CD1c-positive myeloid dendritic cell (primary cell): ENCODE measurements at regions not wholly inside any gene's neighbourhood (a gene's known extent, or its start where the extent isn't known, plus 50 kb on each side); places are given as distances from the start of the nearest gene placed in this dataset.

Experiments used
- DNase-seq: peaks from one replicate; pipeline ENCODE4 v3.0.0-alpha.2; 2016; ENCODE audit errors: extremely low spot score

DNA sequence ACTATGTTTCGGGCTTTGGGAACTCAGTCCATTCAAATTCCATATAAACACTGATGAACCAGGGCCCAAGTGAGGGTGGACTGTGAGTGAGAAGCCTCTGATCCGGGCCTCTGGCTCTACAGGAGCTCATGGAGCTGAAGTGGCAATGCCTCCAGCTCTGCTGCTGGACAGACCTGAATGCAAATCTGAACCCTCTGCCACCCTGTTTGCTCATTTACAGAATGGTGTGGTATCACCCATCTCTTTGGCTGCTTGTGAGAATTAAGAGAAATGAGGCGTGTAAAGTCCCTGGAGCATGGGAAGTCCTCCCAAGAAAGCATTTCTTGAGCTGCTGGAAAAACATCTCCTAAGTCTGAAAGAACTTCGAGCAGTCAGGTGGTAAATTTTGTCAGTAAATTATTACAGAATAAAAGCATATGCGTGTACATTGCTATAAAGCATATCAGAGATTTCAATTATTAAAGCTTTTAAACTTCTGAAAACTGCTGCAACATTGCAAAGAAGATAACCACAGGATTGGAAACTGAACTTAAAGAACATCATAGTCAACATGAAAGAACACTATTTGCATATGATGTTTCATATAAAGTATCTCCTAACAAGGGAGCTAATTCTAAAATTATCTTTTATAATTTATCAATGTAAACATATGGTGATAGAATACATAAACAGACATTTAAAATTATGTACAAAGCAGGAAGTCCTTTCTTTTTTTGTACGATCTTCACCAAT is 369.0 kb downstream of the UQCRFS1 start:
- no peak for DNase-seq

DNA sequence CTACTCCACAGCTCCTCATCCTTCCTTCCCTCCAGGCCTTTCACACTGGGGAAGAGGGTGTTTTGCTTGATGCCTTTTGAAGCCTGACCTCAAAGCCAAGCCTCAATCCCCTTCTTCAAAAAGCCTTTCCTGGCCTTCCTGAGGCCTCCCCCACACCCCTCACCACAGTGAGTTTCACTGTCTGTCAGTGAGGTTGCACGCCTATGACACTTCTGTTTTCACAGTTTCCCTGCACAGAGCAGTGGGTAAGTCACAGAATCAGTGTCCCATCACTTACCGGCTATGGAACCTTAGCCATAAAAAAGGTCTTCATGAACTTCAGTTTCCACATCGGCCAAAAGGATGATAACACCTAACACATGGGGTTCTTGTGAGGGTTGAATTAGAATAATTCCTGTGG is 371.4 kb downstream of the UQCRFS1 start:
- DNase-seq = no peak

DNA sequence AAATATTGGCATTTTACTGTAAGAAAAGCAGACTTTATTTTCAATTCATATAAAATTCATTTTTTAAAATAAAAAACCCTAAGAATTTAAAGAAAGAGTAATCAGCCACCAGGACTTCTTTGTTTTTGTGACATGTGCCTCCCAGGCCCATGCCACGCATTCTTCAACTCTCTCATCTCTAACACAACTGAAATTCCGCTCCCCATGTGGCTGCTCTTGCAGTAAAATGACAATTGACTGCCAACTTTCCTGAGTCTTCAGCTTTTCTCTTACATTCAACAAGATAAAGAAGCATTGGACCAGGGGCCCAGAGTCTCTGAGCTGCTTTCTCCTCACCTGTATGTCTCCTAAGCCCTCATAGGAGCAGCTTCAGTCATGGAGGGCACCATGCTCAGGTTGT is 372.1 kb downstream of the UQCRFS1 start:
- DNase-seq = no peak

DNA sequence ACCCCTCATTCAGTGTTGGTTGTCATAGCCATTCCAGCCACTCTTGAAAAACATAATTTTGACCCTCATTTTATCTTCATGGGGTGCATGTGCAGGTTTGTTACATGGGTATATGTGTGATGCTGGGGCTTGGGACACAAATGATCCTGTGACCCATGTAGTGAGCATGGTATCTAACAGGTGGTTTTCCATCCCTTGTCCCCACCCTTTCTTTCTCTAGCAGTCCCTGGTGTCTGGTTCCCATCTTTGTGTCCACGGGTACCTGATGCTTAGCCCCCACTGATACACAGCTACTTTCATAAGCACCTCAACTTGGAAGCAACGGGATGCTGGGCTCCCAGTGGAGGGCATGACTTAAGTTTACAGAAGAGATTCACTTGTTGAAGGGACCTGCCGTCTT is 373.5 kb downstream of the UQCRFS1 start:
- DNase-seq = no peak

DNA sequence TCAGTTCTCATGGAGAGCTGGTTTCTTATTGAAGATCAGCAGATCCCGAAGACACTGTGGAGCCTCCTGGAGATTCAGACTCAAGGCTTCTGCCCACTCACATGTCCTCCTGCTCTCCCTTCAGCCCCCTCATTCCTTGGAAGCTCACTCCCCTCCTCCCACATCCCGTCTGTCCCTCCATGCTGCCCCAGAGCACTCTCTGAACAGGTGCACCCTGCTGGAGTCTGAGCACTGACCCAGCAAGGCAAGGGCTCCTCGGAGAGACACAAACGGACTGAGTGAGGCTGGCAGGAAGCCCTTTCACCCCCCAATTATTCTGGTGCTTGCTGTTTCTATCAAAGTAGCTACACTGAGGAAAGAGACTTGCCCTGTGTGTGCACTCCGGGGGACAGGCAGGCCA is 374.0 kb downstream of the UQCRFS1 start:
- no peak for DNase-seq

DNA sequence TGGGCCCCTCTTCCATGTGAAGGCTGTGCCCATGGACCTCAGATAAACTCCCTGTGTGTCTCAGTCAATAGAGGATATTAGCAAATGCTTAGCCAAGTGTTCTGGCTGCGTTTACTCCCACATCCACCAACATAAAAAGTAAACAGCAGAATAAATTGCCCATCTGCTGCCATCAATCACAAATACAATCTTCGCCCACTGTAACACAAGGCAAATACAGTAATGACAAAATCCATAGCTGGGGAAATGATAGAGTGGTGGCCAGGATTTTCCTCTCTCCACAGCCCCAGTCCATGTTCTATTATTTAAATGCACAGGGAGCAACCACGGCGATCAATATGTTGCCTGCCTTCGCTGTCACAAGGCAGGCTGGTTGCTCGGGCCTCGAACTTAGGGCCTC is 376.5 kb downstream of the UQCRFS1 start:
- no peak for DNase-seq

DNA sequence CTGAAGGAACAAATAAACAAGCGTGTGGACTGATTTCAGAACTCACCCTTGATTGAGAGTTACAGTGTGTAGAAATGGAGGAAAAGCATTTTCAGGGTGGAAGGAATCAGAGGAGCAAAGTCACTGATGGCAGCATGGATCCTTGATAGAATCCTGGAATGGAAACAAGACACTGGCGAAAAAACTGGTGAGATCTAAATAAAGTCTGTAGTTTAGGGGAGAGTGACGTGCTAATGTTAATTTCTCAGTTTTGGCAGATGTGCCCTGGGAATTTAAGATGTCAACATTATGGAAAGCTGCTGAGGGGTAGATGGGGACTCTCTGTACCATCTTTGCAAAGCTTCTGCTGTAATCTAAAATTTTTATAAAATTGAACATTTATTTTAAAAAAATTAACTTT is 378.0 kb downstream of the UQCRFS1 start:
- no peak for DNase-seq

DNA sequence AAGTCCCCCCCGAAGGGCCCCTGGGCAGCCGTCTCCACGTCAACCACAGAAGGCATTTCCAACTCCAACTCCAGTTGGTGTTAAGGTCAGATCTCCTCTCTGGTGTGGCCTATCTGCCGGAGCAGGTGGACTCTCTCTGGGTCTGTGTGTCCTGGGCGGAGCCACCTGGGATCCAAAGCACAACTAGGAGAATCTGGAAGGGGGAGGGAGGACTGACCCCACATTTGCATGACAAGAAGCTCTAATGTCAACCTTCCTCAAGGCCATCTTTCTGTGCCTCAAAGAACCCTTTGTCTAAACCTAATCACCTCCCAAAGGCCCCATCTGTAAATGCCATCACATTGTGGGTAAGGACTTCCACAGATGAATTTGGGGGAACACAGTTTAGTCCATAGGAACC is 381.5 kb downstream of the UQCRFS1 start:
- DNase-seq = no peak

DNA sequence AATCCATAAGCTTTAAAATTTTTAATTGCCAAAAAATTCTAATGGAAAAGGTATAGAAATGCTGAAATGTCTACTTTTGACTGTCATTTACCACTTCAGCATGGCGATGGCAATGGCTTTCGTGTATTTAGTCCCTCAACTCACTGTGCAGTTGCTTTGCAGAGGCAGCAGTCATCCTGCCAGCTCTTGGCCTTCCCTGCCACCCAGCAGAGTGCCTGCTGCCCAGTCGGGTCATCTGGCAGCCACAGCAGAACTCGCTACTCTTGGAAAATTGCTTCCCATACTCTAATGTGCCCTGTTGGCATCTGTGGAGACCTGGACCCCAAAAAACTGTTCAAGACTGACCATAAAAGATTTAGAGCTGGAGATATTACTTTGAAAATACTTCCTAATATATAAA is 383.2 kb downstream of the UQCRFS1 start:
- no peak for DNase-seq

DNA sequence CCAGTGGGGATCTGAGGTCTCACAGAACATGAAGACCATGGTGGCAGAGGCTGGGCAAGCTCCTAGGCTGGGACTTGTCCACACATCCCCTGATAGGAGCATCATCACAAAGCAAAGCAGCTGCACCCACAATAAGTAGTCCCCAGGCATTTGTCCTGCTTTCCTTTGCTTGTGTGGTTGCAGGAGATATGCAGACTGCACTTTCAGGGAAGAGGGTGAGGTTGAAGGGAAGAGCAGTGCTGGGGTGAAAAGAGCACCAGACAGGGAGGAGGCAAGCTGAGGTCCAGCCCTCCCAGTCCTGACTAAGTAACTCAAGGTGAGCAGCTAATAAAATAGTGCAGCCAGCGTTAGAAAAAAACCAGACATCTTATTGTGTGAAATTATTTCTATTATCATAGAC is 383.6 kb downstream of the UQCRFS1 start:
- no peak for DNase-seq

DNA sequence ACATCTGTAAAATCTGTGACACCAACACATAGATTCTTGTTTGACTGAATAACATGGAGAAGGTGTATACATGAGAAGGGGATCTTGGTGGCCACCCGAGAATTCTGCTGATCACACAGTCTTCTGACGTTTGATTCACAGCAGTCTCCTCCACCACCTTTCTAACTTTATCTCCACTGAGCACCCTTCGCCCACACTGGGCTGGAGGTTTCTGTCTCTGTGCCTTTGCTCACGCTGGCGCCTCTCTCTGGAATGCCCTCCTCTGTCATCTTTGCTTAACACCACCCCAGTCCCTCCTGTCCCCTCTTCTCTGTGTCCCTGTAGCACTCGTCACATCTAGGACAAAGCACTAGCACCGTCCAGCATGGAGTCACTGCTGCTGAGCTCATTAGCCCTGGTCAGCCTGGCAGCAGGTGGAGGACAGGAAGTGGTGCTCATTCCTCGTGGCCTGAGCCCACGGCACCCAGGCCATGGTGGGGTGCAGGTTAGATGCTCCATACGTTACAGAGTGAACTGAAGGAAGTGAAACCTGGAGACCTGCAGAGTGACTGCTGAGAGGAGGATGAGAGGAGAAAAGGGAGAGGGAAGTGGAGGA is 384.6 kb downstream of the UQCRFS1 start:
- DNase-seq = no peak

DNA sequence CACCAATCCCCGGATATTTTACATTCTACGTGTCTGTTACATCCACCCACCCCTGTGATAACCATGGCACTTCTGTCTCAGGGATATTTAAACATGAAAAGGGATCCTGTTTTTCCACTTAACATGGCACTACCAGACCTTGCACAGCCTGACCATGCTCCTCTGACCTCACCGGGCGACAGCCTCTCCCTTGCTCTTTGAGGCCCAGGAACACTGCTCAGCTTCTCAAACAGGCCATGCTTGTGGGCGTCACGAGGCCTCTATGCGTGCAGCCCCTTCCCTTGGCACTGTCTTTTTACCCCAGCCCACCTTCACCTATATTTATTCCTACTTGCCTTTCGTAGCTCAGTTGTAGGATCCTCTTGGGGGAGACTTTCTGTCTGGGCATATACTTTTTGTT is 385.6 kb downstream of the UQCRFS1 start:
- DNase-seq = no peak

DNA sequence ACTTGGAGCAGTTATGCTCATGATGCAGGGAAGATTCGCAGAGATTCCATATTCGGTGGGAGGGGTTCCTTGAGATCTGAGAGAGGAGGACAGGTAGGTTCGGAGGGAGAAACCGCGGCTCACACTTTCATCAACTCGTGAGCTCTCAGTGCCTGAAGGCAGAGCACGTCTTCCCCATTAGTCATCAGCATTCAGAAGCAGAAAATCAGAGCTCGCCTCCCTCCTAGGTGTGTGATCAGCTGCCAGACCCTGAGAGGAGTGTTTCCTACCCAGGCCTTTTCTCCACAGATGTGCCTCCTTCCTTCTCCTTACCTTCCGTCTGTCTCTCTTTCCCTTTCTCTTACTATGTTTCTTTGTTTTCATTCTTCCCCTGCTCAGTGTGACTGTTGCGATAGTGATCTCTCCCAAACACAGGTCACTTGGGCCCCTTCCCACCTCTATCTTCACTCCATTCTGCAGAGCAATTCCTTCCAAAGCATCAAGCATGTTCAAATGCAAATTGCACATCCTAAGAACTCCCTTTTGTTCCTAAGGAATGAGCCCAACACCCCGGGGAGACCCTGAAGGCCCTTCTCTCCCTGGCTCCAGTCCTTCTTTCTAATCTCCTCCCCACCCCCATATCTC is 389.5 kb downstream of the UQCRFS1 start:
- DNase-seq = no peak

DNA sequence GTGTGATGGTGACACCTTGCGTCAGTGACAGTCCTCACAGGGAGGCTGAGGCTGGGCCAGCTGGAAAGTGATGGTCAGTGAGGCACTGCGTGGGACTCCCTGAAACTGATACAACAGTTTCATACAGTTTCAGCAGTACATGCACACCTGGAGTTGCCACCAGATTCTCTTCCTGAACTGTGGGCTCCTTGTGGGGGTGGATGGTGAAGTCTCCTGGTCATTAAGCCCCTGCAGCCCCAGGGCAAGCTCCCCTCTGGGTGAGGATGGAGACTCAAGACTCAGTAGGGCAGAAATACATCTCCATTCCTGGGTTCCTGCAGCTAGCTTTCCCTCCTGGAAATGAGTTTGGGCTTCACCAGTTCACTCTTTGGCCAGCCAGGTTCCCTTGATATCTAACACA is 392.7 kb downstream of the UQCRFS1 start:
- no peak for DNase-seq

DNA sequence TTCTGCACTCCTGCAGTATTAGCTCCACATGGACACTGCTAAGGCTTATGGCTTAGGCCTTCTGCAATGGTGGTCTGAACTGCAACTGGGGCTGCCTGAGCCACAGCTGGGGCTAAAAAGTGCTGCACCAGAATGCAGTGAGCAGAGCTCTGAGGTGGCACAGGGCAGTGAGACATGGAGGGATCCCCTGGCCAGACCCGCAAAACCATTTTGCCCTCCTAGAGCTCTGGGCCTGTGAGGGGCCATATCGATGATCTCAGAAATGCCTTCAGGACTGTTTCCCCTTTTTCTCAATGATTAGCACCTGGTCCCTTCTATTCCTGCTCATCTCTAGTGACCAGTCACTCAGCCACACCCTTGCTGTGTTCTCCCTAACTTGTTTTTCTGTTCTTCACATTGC is 397.7 kb downstream of the UQCRFS1 start:
- no peak for DNase-seq

DNA sequence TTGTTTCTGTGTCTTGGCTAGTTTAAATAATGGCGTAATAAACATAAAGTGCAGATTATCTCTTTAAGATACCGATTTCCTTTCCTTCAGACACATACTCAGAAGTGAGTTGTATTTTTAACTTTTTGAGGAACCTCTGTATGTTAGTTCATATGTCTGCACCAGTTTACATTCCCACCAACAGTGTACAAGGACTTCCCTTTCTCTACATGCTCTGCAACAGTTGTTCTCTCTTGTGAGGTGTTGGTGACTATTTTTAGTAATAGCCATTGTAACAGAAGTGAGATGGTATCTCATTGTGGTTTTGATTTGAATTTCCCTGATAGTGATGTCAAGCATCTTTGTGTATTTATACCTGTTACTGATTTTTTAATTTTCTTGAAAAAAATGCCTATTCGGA is 418.6 kb downstream of the UQCRFS1 start:
- DNase-seq = no peak

DNA sequence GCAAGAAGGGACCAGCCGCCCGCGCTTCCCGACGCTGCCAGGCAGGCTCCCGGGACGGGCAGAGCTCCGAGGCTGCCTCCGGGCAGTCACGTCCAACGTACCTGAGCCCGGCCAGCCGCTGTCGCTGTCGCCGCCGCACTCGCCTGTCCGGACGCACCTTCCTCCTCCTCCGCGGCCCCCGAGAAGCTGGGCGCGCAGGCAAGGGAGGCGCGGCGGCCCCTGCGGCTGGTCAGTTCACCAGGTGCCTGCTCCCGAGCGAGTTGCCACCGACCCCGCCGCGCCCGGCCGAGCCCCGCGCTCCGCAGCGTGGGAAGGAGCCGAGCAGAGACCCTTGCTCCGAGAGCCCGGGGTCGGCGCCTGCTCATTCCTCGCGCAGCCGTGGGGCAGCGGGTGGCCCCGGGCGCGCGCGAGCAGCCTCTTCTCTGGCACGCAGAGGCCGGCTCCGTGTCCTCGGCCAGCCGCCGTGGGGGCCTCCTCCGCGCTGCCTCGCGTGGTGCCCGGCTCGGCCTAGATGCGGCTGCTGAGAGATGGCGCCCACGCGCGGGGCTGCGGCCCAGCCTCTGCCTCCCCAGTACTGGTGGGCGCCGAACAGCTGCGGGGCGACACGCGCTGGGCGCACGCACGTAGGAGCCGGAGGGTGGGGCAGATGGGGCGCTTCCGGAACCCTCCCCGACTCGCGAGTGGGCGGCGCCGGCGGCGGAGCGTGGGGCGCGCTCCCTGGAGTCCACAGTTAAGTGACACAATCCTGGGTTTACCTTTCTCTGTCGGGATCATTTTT is 419.4 kb downstream of the UQCRFS1 start:
- no peak for DNase-seq

DNA sequence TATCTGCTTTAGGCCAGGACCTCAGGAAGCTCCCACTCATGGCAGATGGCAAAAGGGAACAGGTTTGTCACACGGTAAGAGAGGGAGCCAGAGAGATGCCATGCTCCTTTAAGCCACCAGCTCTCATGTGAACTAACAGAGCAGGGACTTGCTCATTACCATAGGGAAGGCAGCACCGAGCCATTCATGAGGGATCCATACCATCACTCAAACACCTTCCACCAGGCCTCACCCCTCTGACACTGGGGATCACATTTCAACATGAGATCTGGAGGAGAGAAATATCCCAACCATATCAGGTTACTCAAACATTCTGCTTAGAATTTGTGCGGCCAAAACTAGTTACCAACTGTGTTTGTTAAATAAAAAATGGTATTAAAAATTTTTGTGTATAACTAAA is 427.0 kb downstream of the UQCRFS1 start:
- DNase-seq = no peak

DNA sequence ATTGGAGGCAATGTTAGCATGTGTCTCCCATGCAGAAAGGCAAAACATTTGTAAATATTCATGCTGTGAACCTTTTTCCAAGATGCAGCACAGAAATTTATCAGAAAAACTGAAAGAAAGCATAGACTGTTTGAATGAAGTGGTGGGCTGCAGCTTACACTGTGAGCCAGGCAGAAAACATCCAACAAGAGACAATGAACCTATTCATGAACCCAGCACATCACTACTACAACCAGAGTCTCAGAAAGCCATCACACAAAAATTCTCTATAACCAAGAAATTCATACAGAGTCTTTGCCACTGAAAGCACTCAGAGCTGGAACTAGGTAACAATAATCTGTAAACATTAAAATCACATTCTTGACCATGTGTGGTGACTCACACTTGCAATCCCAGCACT is 448.9 kb downstream of the UQCRFS1 start:
- no peak for DNase-seq

DNA sequence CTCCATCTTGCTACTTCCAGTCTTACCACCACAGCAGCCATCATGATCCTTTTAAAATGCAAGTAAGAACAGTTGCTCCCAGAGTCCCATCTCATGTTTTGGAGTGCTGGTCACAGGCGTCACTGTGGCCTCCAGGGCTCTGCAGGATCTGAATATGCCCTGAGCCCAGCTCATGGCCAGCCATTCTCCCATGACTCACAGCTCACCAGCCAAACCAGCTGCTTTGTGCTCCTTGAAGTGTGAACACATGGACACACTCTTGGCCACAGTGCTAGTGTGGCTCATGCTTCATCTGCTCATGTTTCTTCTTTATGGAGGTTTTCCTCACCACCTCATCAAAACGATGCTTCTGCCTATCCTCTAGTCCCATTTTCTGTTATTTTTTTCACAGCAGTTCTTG is 466.5 kb downstream of the UQCRFS1 start:
- no peak for DNase-seq

DNA sequence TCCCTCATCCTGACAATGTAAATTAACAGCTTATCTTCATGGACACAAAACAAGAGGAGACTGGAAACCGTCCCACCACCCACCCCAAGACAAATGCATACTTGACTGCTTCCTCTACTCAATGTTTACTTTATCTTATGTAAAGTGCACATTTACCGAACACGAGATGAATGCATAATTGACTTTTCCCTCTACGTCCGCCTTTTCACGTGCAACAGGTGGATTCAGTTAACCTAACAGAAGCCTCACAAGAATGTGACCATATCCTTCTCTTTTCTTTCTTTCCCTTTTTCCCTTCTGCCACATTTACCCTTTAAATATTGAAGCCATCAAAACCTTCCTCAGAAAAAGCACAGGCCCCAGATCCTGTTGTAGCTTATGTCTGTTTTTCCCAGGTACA is 468.0 kb downstream of the UQCRFS1 start:
- DNase-seq = no peak

DNA sequence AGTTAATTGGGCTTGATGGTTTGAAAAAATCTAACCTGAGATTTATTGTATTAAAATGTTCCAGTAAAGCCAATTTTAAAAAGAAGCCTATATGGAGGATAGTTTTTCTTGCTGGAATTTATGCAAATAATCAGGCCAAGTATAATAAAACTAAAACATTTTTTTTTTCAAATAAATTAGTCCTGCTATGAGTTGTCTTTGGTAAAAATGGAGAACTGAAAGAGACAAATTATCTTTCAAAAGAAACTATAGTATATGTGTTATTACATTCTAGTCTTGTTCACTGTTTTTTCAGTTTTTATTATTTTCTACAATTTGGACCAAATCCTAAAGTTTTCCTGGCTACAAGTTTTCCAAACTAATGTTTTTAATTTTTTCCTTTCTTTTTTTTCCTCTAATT is 468.9 kb downstream of the UQCRFS1 start:
- DNase-seq = no peak
